Common myeloid progenitor, CD34-positive (primary cell): ENCODE measurements at regions not wholly inside any gene's neighbourhood (a gene's known extent, or its start where the extent isn't known, plus 50 kb on each side); places are given as distances from the start of the nearest gene placed in this dataset.

Source experiments
- CTCF ChIA-PET: fragments of 350-600 bp; sonication (Branson Sonifier 250); formaldehyde crosslinking; loops from one replicate; lab custom pipeline; 2021; ENCODE audit warnings: antibody characterized with exemption; lab: Charles Lee
- POLR2A ChIA-PET: fragments of 350-600 bp; sonication (Branson Sonifier 250); formaldehyde crosslinking; loops from one replicate; lab custom pipeline; 2021; ENCODE audit warnings: antibody characterized with exemption; lab: Charles Lee
- DNase-seq, 3 donors: peaks; one replicate each; pipeline versions ENCODE4 v3.0.0 to v3.0.0-alpha.2; 2013
- H3K27ac ChIP-seq, 2 experiments: 1 replicate in 1 of 2; 2 replicates in 1 of 2; pipeline ENCODE4 v1.7.0; 2013; ENCODE audit warnings: inconsistent platforms in 2 of 2, low read length in 2 of 2, mild to moderate bottlenecking in 2 of 2, low read depth in 1 of 2, moderate library complexity in 1 of 2; ENCODE audit not compliant: severe bottlenecking in 2 of 2, insufficient read depth in 1 of 2, poor library complexity in 1 of 2
- H3K27me3 ChIP-seq, 5 experiments: replicated peaks in 2 of 5; 1 replicate in 3 of 5; 2 replicates in 2 of 5; pipeline versions ENCODE4 v1.6.1 to v1.7.0; 2013; ENCODE audit warnings: low read length in 4 of 5, mild to moderate bottlenecking in 2 of 5, moderate library complexity in 2 of 5, inconsistent platforms in 1 of 5; ENCODE audit not compliant: insufficient read depth in 5 of 5, control insufficient read depth in 4 of 5
- H3K36me3 ChIP-seq, 4 experiments: 1 replicate in 2 of 4; 2 replicates in 2 of 4; pipeline versions ENCODE4 v1.6.1 to v1.7.0; 2013; ENCODE audit warnings: low read length in 3 of 4, control low read depth in 1 of 4, mild to moderate bottlenecking in 1 of 4; ENCODE audit not compliant: control insufficient read depth in 4 of 4, insufficient read depth in 4 of 4
- H3K4me1 ChIP-seq, 4 experiments: 1 replicate in 3 of 4; 2 replicates in 1 of 4; pipeline versions ENCODE4 v1.6.1 to v1.7.1; 2013; ENCODE audit warnings: low read length in 3 of 4, mild to moderate bottlenecking in 3 of 4, control low read depth in 1 of 4, inconsistent platforms in 1 of 4, moderate library complexity in 1 of 4; ENCODE audit not compliant: control insufficient read depth in 4 of 4, insufficient read depth in 4 of 4; ENCODE audit errors: control extremely low read depth in 1 of 4
- H3K4me3 ChIP-seq, 7 experiments: 1 replicate in 4 of 7; 2 replicates in 3 of 7; pipeline versions ENCODE4 v1.5.1 to v1.7.0; 2013; ENCODE audit warnings: mild to moderate bottlenecking in 7 of 7, low read length in 6 of 7, moderate library complexity in 6 of 7, inconsistent platforms in 2 of 7, low read depth in 2 of 7, control low read depth in 1 of 7; ENCODE audit not compliant: insufficient read depth in 4 of 7, control insufficient read depth in 1 of 7; ENCODE audit errors: extremely low read depth in 1 of 7
- H3K9me3 ChIP-seq, 5 experiments: 1 replicate in 4 of 5; 2 replicates in 1 of 5; pipeline versions ENCODE4 v1.6.1 to v1.7.1; 2013; ENCODE audit warnings: low read length in 4 of 5, mild to moderate bottlenecking in 2 of 5, inconsistent platforms in 1 of 5, low read depth in 1 of 5, moderate library complexity in 1 of 5; ENCODE audit not compliant: control insufficient read depth in 4 of 5, insufficient read depth in 2 of 5; ENCODE audit errors: control extremely low read depth in 1 of 5
- WGBS: methylation state at CpG from one replicate; pipeline ENCODE4 v1.1.5; 2013; ENCODE audit not compliant: insufficient coverage; 5-methylcytosine and 5-hydroxymethylcytosine counted together

DNA sequence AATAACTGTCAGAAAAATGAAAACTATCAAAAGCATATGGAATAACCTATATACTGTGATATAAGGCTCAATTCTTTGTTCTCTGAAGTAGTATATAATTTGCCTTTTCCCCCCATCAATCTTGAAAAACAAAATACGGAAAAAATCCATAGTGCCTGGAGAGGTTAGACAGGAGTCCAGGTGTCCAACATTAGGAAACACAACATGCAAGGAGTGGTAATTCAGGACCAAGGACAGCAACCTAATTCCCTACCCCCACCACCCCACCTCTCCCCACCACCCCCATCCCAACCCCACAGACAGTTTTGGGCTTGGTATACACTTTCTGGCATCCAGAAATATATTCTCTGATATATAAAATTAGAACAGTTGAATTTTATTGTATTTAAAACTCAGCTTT is 55.1 kb upstream of the SLC25A26 start:
- DNase-seq: no peak
- no peak overlapping the region for H3K27ac ChIP-seq
- peaks cover 0 to 3% (median 2%) of the 10 kb centered on the region in 5 experiments for H3K27me3 ChIP-seq
- no peak overlapping the region for H3K4me3 ChIP-seq
- ChIA-PET POLR2A (no interaction called here), CTCF (no interaction called here)
- no CpG with 5 or more reads among the region's 1 CpG for WGBS
- no peaks in the 10 kb centered on the region for H3K9me3 ChIP-seq
- no peaks in the 10 kb centered on the region for H3K4me1 ChIP-seq
- H3K36me3 ChIP-seq: no peaks in the 10 kb centered on the region

DNA sequence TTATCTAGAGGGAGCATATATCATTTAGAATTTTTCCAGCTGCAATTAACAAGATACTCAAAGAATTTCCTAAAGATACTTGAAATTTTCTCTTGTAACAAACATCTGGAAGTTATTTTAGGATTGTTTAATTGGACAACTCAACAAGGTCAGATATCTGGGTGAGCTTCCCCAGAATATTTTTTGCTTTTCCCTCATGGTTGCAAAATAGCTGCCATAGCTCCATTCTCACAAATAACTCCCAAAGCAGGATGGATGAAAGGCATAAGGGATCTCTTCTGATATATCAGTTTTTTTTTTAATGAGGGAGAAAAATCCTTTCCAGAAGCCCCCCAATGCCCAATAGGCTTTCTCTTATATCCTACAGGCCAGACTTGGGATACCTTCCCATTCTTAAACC is 56.6 kb upstream of the SLC25A26 start:
- Histone ChIP-seq H3K27me3 (peaks cover 0 to 2% (median 0%) of the 10 kb centered on the region in 5 experiments), H3K4me3 (no peak overlapping the region), H3K36me3 (no peaks in the 10 kb centered on the region), H3K9me3 (no peaks in the 10 kb centered on the region), H3K27ac (no peak overlapping the region), H3K4me1 (no peaks in the 10 kb centered on the region)
- DNase-seq: no peak
- POLR2A ChIA-PET: no interaction called here
- CTCF ChIA-PET: no interaction called here

DNA sequence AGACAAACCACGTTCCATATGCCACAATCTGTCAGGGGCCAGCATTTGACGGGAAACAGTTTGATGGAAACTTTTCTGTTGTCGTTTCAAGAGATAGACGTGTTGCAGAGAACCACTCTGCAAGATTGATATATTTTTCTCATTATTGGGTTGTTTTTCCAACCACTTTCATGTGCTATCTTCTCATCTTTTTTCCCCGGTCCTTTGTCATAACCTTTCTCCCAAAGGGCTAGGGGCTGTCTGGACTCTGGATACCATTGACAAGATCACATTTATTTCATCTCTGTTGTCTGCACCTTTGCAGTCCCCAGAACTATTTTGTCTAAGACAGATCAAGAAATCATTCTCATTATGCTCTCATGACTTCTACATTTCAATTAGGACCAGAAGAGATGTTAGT is 57.6 kb upstream of the SLC25A26 start:
- no peak overlapping the region for H3K4me3 ChIP-seq
- H3K27me3 ChIP-seq: no peaks in the 10 kb centered on the region
- no peaks in the 10 kb centered on the region for H3K9me3 ChIP-seq
- H3K36me3 ChIP-seq: no peaks in the 10 kb centered on the region
- POLR2A ChIA-PET: no interaction called here
- H3K27ac ChIP-seq: no peak overlapping the region
- H3K4me1 ChIP-seq: no peaks in the 10 kb centered on the region
- 92% methylated on average over 4 of the region's 5 CpGs for WGBS
- DNase-seq: no peak
- CTCF ChIA-PET: no interaction called here

DNA sequence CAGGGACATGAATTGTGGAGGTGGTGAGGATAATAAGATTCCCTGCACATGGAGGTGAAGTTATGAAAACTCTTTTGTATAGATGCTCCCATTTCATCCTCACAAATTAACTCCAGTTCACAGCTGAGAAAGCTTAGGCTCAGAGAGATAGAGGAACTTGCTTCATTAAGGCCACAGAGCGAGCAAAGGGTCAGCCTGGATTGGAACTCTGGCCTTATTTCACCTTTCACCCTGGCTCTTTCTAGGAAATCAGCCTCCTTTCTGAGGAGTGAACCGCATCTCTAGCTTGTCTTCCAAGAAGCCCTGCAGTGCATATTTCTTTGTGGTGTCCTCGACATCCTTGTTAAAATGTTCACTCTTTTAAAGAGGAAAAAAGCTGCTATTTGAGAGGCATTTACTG is 58.0 kb upstream of the SLC25A26 start:
- WGBS: 87% methylated on average over 3 of the region's 3 CpGs
- Histone ChIP-seq H3K4me3 (no peak overlapping the region), H3K36me3 (no peaks in the 10 kb centered on the region), H3K9me3 (no peaks in the 10 kb centered on the region), H3K4me1 (no peaks in the 10 kb centered on the region), H3K27ac (no peak overlapping the region), H3K27me3 (no peaks in the 10 kb centered on the region)
- DNase-seq: no peak
- POLR2A ChIA-PET: no interaction called here
- CTCF ChIA-PET: no interaction called here

DNA sequence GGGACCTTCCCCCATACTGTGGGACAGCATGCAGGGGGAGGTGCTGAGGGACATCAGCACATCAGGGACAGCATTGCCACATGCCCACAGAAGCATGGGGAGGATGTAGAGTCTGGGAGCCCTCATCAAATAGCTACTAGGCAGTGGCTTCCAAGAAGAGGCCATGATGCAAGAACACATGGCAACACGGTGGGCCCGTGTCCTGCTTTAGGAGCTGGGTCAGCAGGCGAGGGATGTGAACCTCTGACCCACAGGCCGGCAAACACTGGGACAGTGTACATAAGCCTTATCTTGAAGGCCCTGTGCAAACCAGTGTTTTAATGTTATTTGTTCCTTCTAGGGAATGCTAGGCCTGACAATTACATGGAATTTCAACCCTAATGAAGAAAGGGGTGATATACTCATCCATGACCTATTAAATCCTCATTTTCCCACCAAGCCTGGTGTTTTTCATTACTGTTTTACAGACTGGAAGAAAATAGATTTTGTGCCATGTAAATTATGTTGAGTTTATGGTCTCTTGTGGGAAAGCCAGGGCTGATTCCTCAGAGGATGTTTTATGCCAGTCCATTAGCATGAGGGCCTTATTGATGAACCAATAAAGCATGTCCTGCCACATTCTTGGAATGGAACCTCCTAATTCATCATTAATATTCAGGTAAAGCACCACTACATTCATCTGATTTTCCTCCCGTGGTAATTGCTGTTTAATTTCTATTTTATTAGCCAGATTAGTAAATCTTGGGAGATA is 61.7 kb upstream of the SLC25A26 start:
- DNase-seq: no peak
- no peaks in the 10 kb centered on the region for H3K4me1 ChIP-seq
- peaks cover 0 to 2% (median 0%) of the 10 kb centered on the region in 5 experiments for H3K27me3 ChIP-seq
- CTCF ChIA-PET: no interaction called here
- H3K27ac ChIP-seq: no peak overlapping the region
- H3K4me3 ChIP-seq: no peak overlapping the region
- H3K36me3 ChIP-seq: no peaks in the 10 kb centered on the region
- POLR2A ChIA-PET: no interaction called here
- WGBS: 99% methylated on average over 4 of the region's 5 CpGs
- H3K9me3 ChIP-seq: no peaks in the 10 kb centered on the region

DNA sequence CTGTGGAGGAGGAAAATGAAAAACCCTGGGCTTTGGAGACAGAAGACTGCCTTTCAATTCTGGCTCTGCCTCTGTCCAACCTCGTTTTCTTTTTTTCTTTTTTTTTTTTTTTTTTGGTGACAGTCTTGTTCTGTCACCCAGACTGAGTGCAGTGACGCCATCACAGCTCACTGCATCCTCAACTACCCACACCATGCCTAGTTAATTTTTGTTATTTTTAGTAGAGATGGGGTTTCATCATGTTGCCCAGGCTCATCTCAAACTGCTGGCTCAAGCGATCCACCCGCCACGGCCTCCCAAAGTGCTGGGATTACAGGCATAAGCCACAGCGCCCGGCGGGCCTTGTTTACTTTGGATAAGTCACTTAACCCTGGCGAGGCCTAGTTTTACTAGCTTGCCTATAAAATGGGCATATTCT is 66.3 kb upstream of the SLC25A26 start:
- no peak overlapping the region for H3K27ac ChIP-seq
- H3K4me1 ChIP-seq: no peaks in the 10 kb centered on the region
- H3K4me3 ChIP-seq: no peak overlapping the region

DNA sequence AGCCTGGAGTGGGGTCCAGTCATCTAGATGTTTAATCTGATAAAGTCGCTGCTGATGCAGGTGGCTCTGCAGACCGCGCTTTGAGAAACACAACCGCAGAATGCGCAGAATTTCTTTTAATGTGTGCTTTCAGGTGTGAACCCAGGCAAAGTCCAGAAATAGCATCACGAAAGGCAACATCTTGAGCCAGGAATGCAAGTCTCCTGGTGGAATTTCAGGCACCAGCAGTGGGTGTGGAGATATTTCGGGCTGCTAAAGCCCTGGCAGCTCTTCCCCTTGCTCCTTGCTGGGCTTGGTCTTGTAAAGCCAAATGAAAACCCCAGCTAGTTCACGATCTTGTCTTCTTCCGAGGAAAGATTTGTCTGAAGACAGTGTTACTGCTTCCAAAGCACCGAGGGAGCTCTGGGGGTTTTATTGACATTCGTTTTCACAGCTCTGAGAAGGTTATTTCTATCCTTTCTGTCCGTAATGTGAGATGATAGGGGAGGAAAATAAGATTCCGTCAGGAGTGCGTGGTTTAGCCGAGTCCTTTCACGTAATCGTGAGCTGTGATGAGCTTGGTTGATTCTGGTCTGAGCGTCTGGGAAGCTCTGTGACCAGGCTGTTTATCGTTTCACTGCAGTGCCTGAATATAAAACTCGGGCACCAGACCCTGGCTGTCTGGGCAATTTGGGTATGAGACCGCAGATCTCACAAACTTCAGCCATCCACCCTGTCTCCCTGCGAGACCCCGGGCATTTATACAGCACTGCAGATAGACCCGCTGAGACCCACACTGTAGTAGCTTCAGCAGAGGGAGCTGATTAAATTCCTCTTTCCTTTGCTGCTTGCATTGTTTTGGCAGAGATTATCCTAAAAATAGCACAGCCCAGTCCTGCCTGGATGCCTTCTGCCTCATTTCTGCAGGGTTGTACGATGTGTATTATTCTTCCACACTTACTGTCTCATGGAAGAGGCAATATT is 67.0 kb upstream of the SLC25A26 start:
- DNase-seq: no peak
- WGBS: 65% methylated on average over 24 of the region's 25 CpGs
- ChIA-PET CTCF (interaction anchor here (1.0 kb wide), 1 partner anchor 13 kb away, joined by 3 read pairs; no protein-coding TSS in a partner anchor), POLR2A (no interaction called here)
- Histone ChIP-seq H3K9me3 (no peaks in the 10 kb centered on the region), H3K4me1 (no peaks in the 10 kb centered on the region), H3K4me3 (no peak overlapping the region), H3K36me3 (no peaks in the 10 kb centered on the region), H3K27me3 (peaks cover 0 to 13% (median 4%) of the 10 kb centered on the region in 5 experiments), H3K27ac (no peak overlapping the region)

More for the DNA sequence above, 66.3 kb upstream of the SLC25A26 start:
- H3K36me3 ChIP-seq: no peaks in the 10 kb centered on the region
- H3K27me3 ChIP-seq: peaks cover 0 to 13% (median 4%) of the 10 kb centered on the region in 5 experiments
- WGBS: 96% methylated on average over 4 of the region's 9 CpGs
- no peak for DNase-seq
- H3K9me3 ChIP-seq: no peaks in the 10 kb centered on the region
- ChIA-PET POLR2A (no interaction called here), CTCF (interaction anchor here (1.0 kb wide), 1 partner anchor 14 kb away, joined by 3 read pairs; no protein-coding TSS in a partner anchor)
